Amygdala (tissue), 56 donors: ENCODE measurements at regions not wholly inside any gene's neighbourhood (a gene's known extent, or its start where the extent isn't known, plus 50 kb on each side); places are given as distances from the start of the nearest gene placed in this dataset.

Experiments used
- DNase-seq, 56 donors: peaks; one replicate each; lab custom pipeline; 2025; lab: John Stamatoyannopoulos, UW

DNA sequence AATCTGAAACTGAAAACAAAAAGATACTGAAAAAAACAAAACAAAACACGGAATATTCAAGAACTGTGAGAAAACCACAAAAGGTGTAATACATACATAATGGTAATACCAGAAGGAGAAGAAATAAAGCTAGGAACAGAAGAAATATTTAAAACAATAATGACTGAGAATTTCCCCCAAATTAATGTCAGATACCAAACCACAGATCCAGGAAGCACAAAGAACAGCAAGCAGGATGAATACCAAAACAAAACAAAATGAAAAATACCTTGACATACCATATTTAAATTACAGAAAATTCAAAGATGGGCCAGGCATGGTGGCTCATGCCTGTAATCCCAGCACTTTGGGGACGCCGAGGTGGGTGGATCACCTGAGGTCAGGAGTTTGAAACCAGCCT lies 57.7 kb upstream of the PARD3 start:
- no peak for DNase-seq

DNA sequence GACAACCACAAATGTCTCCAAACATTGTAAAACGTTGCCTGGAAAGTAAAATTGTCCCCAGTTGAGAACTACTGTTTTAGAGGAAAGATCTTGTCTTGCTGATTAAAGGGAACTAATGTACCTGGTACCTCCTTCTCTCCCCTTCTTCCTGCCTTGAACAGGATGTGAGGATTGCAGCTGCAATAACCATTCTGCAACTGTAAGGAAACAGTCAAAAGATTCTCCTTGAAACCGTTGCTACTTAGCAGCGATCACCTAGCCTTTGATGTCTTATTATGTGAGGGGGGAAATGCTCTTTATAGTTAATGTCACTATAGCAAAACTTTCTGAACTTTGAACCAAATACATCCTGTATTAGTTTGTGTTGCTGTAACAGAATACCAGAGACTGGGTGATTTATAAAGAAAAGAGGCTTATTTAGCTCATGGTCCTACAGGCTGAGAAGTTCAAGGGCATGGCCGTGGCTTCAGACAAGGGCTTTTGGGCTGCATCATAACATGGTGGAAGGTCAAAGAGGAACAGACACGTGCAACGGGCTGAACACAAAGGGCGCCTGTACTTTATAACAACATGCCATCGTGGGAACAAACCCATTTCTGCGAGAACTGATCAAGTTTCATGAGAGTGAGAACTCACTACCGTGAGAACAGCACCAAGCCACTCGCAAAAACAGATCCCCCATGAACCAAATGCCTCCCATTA lies 54.2 kb upstream of the PARD3 start:
- DNase-seq = no peak

DNA sequence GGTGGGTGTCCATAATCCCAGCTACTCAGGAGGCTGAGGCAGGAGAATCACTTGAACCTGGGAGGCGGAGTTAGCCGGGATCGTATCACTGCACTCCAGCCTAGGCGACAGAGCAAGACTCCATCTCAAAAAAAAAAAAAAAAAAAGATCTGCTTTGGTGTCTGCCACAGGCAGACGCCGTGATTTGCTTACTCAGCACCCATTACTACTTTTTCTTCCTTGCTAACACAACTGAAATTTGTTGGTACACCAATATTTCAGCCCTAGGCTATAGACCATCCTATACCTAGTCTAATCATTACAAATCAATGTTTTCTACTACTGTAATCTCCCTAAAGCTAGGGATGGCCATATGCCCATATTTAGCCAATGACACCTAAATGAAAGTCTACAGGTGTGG lies 53.5 kb upstream of the PARD3 start:
- DNase-seq = no peak

DNA sequence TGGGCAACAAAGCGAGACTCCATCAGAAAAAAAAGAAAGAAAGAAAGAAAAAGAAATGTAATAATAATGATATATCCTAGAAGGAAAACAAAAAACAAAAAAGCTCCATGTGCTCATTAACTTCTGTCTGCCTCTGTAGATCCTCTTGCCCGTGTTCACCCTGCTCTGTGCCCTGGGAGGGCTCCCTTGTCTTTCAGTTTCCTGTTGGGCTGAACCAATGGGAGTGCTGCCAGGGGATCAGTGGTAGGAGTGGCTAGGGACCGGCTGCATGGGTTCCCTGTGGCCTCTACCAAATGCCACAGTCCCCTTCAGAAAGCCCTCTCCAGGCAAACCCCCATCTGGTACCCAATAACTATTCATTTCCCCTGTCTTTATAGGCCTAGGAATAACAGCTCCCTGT lies 51.8 kb upstream of the PARD3 start:
- no peak for DNase-seq
